ENCODE measurements at regions not wholly inside any gene's neighbourhood (a gene's known extent, or its start where the extent isn't known, plus 50 kb on each side); places are given as distances from the start of the nearest gene placed in this dataset.

DNA sequence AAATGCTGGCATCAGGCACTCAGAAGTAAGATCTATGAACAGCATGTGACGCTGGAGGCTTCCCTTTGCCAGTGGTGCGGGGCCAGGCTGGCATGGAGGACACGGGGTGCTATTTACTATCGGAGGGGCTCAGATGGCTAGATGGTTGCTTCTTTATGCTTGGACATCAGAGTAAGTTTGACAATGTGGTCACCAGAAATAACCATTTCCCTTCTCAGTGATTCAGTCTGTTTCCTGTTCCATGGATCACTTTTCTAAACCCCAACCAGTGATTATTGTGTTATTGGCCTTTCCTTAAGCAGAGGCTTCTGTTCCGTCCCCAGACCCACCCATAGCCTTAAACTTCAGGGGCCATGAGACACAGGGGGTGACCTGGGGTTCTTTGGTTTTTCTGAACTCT, 55.4 kb upstream of the DHX15 start:
- TF ChIP-seq, protein P1, sequence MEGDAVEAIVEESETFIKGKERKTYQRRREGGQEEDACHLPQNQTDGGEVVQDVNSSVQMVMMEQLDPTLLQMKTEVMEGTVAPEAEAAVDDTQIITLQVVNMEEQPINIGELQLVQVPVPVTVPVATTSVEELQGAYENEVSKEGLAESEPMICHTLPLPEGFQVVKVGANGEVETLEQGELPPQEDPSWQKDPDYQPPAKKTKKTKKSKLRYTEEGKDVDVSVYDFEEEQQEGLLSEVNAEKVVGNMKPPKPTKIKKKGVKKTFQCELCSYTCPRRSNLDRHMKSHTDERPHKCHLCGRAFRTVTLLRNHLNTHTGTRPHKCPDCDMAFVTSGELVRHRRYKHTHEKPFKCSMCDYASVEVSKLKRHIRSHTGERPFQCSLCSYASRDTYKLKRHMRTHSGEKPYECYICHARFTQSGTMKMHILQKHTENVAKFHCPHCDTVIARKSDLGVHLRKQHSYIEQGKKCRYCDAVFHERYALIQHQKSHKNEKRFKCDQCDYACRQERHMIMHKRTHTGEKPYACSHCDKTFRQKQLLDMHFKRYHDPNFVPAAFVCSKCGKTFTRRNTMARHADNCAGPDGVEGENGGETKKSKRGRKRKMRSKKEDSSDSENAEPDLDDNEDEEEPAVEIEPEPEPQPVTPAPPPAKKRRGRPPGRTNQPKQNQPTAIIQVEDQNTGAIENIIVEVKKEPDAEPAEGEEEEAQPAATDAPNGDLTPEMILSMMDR (IDR thresholded peaks at IDR 0.05) = no peak
- TF ChIP-seq EZH2 (IDR thresholded peaks at IDR 0.05) = no peak
